ENCODE measurements at regions not wholly inside any gene's neighbourhood (a gene's known extent, or its start where the extent isn't known, plus 50 kb on each side); places are given as distances from the start of the nearest gene placed in this dataset.

DNA sequence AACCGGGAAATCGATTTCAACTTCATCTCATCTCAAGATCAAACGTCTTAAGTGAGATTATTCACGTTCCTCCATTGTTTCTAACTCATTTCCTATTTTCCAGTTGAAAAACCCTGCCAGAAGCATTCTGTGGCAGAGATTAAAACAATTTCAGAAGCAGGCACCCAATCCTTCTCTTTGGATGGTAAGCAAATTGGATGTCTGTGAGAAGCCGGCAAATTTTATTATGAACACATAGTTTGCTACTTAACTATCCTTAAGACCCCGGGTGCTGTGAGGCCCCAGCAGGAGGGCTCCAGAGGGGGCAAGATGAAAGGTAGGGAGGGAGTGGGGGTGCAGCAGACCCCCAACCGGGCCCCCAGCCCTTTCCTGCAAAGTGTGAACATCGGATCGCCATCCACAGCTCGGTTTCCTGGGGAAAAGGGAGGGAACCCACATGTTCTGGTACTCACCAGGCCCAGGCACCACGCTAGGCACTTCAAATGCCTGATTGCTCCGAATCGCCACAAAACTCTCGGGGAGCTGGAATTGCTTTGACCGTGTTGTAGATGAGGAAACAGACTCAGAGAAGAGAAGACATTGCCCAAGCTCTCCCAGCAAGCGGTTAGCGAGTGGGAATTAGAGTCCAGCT is 167.1 kb upstream of the MVB12B start:
- no peak overlapping the region for H3K27ac ChIP-seq
- no peak for TF ChIP-seq ZFX (IDR thresholded peaks at IDR 0.05)
- TF ChIP-seq, protein P1, sequence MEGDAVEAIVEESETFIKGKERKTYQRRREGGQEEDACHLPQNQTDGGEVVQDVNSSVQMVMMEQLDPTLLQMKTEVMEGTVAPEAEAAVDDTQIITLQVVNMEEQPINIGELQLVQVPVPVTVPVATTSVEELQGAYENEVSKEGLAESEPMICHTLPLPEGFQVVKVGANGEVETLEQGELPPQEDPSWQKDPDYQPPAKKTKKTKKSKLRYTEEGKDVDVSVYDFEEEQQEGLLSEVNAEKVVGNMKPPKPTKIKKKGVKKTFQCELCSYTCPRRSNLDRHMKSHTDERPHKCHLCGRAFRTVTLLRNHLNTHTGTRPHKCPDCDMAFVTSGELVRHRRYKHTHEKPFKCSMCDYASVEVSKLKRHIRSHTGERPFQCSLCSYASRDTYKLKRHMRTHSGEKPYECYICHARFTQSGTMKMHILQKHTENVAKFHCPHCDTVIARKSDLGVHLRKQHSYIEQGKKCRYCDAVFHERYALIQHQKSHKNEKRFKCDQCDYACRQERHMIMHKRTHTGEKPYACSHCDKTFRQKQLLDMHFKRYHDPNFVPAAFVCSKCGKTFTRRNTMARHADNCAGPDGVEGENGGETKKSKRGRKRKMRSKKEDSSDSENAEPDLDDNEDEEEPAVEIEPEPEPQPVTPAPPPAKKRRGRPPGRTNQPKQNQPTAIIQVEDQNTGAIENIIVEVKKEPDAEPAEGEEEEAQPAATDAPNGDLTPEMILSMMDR (conservative IDR thresholded peaks at IDR 0.05), result no peak

DNA sequence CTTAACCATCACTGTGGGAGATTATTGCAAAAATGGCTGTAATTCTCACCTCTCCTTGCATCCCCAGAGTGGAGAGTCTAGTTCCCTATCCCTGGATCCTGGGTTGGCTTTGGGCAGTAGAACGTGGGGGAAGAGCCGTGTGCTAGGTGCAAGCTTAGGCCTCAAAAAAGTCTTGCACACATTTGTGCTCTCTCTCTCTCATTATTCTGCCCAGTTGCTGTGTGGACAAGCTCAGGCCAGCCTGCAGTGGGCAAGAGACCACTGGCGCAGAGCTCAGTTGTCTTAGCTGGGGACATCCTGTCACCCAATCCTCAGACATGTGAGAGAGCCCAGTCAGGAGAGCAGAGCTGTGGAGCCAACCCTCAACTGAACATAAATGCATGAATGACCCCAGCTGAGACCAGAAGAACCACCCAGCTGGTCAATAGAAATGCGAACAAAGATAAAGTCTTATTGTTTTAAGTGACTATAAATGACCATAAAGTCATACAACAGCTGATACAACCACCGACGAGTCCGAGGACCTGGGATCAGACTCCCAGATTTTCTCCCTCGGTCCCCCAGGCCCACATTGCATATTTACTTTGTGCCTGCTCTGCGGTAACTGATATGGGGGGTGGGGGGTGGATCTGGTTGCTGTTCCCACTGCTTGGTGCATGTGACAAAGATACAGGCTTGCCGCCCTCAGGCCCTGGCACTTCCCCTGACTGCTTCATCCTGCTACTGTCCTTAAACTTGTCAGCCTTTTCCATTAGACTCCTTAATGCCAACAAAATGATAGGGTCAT is 166.4 kb upstream of the MVB12B start:
- TF ChIP-seq, protein P1 (conservative IDR thresholded peaks at IDR 0.05), result no peak
- no peak for TF ChIP-seq ZFX (IDR thresholded peaks at IDR 0.05)
- H3K27ac ChIP-seq, result no peak overlapping the region

DNA sequence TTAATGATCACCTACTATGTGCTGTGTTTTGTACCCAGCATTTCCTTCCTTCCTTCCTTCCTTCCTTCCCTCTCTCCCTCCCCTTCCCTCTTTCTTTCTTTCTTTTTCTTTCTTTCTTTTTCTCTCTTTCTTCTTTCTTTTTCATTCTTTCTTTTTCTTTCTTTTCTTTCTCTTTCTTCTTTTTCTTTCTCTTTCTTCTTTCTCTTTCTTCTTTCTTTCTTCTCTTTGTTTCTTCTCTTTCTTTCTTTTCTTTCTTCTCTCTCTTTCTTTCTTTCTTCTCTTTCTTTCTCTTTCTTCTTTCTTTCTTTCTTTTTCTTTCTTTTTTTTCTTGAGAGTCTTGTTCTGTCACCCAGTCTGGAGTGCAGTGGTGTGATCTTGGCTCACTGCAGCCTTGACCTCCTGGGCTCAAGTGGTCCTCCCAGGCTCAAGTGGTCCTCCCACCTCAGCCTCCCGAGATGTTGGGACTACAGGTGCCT is 165.7 kb upstream of the MVB12B start:
- TF ChIP-seq, protein P1 (conservative IDR thresholded peaks at IDR 0.05), result no peak
- no peak for TF ChIP-seq ZFX (IDR thresholded peaks at IDR 0.05)
- H3K27ac ChIP-seq, result no peak overlapping the region

DNA sequence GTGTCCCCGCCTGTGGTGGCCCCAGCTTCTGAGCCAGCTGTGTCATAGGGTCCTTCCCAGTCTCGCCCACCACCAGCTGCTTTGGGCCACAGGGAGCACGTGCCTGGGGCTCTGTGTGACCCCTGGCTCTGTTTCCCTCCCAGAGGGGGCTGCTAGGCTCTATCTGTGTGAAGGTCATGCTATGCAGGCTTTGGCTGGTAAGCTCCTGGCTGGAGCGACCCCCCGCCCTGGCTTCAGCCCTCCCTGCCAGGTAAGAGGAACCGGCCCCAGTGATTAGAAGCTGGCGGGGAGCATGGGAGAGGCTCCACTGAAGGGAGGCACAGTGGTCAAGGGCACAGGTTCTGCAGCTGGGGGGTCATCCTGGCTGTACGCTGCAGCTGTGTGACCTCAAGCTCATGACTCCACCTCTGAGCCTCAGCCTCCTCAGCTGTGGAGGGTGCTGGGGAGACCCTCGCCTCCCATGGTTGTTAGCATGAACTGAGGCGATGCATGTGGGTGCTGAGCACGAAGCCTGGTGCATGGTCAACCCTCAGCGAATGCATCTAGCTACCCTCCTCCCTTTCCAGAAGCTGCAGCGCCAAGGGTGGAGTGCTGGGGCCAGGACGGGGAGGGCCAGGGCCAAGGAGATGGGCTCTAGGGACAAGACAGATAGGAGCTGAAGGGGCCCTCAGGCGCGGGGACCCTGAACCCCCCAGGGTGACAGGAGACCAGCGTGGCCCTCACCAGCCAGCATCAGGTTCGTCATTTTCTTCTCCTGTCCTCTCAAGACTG is 163.8 kb upstream of the MVB12B start:
- TF ChIP-seq, protein P1 (conservative IDR thresholded peaks at IDR 0.05), result no peak
- TF ChIP-seq ZFX (IDR thresholded peaks at IDR 0.05), result no peak
- H3K27ac ChIP-seq, result no peak overlapping the region

DNA sequence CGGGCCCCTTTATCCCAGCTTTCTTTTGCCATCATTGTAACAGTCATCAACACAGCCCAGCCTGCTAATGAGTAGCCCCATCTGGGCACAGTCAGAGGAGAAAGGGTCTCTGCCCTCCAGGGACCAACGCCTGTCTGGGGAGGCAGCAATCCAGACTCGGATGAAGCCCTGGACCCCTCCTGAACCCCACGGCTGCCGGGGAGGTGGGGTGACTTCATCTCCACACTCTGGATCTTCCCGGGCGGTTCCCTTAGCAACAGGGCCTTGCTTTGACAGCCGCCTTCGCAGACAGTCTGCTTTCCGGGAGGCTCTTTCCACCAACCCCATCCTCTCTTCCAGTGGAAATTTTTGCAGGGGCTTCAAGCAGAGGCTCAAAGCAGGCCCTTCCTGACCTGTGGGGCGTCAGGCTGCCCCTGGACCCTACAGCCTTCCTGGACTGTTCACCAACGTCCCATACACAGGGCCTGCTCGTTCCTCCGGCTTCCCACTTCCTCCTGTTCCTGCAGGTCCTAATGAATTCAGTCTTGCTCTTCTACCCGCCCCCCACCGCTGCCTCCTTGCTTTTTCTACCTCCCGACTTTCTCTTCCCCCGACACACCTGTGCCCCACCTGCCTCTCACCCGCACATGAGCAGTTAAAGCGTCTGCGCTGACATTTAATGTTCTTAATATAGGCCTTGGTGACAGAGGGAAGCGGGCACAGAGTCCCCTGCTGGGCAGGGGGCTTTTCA is 161.7 kb upstream of the MVB12B start:
- TF ChIP-seq, protein P1 (conservative IDR thresholded peaks at IDR 0.05), result no peak
- no peak for TF ChIP-seq ZFX (IDR thresholded peaks at IDR 0.05)
- no peak overlapping the region for H3K27ac ChIP-seq

DNA sequence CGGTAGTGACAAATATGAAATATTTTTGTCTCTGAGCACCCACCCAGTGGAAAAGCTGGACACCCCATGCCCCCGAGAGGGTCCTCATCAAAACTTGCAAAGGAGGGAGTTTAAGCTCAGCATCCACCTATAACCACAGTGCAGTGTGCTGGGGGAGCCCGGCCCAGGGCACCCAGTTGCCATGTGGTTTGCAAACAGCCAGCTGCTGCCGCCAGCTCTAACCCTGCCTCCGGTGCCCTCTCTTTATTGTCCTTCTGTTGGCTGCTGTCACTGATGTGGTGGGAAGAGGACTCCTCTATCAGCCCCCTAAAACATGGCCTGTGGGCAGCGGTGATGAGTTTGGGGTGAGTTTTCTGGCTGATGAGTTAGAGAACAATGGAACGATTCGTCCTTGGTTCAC is 160.9 kb upstream of the MVB12B start:
- TF ChIP-seq, protein P1 (conservative IDR thresholded peaks at IDR 0.05), result no peak
- TF ChIP-seq ZFX (IDR thresholded peaks at IDR 0.05), result no peak
- H3K27ac ChIP-seq, result no peak overlapping the region

All from C4-2B (cell line).